Keratinocyte (primary cell): ENCODE measurements at regions not wholly inside any gene's neighbourhood (a gene's known extent, or its start where the extent isn't known, plus 50 kb on each side); places are given as distances from the start of the nearest gene placed in this dataset.

Experiments
- DNase-seq: peaks from one replicate; pipeline ENCODE4 v3.0.0-alpha.2; 2011; ENCODE audit warnings: low read depth, missing footprints, low spot score
- FAIRE-seq: peaks from 2 replicates; lab custom pipeline; 2011; peaks lifted over from hg19 to GRCh38; lab: Jason Lieb, UNC
- H2AFZ ChIP-seq: 2 replicates; pipeline ENCODE4 v1.6.0; 2012; ENCODE audit warnings: low read length, control low read depth, inconsistent platforms; ENCODE audit not compliant: control insufficient read depth
- H3K27ac ChIP-seq: 2 replicates; pipeline ENCODE4 v1.5.1; 2011; ENCODE audit warnings: low read length; ENCODE audit not compliant: control insufficient read depth, insufficient read depth
- H3K27me3 ChIP-seq: 3 replicates; pipeline ENCODE4 v1.6.0; 2011; ENCODE audit warnings: low read length; ENCODE audit not compliant: control insufficient read depth, insufficient read depth; ENCODE audit errors: extremely low read depth
- H3K36me3 ChIP-seq, 2 experiments: 2 replicates in 1 of 2; 3 replicates in 1 of 2; pipeline ENCODE4 v1.5.1; 2011; ENCODE audit warnings: low read length in 2 of 2, mild to moderate bottlenecking in 1 of 2; ENCODE audit not compliant: control insufficient read depth in 2 of 2, insufficient read depth in 2 of 2; ENCODE audit errors: extremely low read depth in 1 of 2
- H3K4me1 ChIP-seq: 3 replicates; pipeline ENCODE4 v1.5.1; 2011; ENCODE audit warnings: low read length; ENCODE audit not compliant: control insufficient read depth, insufficient read depth; ENCODE audit errors: extremely low read depth
- H3K4me2 ChIP-seq: 3 replicates; pipeline ENCODE4 v1.6.0; 2011; ENCODE audit warnings: low read depth, low read length; ENCODE audit not compliant: control insufficient read depth, insufficient read depth; ENCODE audit errors: extremely low read depth
- H3K4me3 ChIP-seq, 3 experiments: fragments of 200-600 bp in 1 of 3; sonication (generic) in 1 of 3; 2 replicates in 2 of 3; 3 replicates in 1 of 3; pipeline ENCODE4 v1.5.1; 2011 to 2016; ENCODE audit warnings: low read length in 3 of 3, mild to moderate bottlenecking in 3 of 3, control low read depth in 2 of 3, inconsistent platforms in 1 of 3, low read depth in 1 of 3, mixed read lengths in 1 of 3, mixed run types in 1 of 3, moderate library complexity in 1 of 3; ENCODE audit not compliant: control insufficient read depth in 2 of 3, insufficient read depth in 2 of 3; ENCODE audit errors: extremely low read depth in 1 of 3
- H3K79me2 ChIP-seq: 2 replicates; pipeline ENCODE4 v1.6.0; 2012; ENCODE audit warnings: low read length; ENCODE audit not compliant: control insufficient read depth, insufficient read depth
- H3K9ac ChIP-seq: 3 replicates; pipeline ENCODE4 v1.6.0; 2011; ENCODE audit warnings: low read length; ENCODE audit not compliant: control insufficient read depth, insufficient read depth; ENCODE audit errors: extremely low read depth
- H3K9me1 ChIP-seq: 3 replicates; pipeline ENCODE4 v1.6.0; 2011; ENCODE audit warnings: low read length; ENCODE audit not compliant: control insufficient read depth, insufficient read depth; ENCODE audit errors: extremely low read depth
- H3K9me3 ChIP-seq: 2 replicates; pipeline ENCODE4 v1.5.1; 2012; ENCODE audit warnings: low read depth, low read length; ENCODE audit not compliant: control insufficient read depth
- H4K20me1 ChIP-seq: 3 replicates; pipeline ENCODE4 v1.6.0; 2011; ENCODE audit warnings: low read length; ENCODE audit not compliant: control insufficient read depth, insufficient read depth; ENCODE audit errors: extremely low read depth
- CTCF ChIP-seq, 3 experiments: IDR thresholded peaks in 1 of 3; conservative IDR thresholded peaks in 1 of 3; optimal IDR thresholded peaks in 1 of 3; 2 replicates in 2 of 3; 3 replicates in 1 of 3; pipeline versions ENCODE3 to v1.5.1; 2011; ENCODE audit warnings: low read length in 3 of 3, mild to moderate bottlenecking in 3 of 3, moderate library complexity in 2 of 3, control low read depth in 1 of 3, inconsistent platforms in 1 of 3; ENCODE audit not compliant: insufficient read depth in 2 of 3; ENCODE audit errors: extremely low read depth in 1 of 3
- EZH2 ChIP-seq: IDR thresholded peaks from one replicate; pipeline ENCODE4 v1.6.1; 2012; ENCODE audit warnings: inconsistent platforms, mild to moderate bottlenecking, low read length, moderate library complexity
- dilution Hi-C: fragments of 300-500 bp; cut with MboI; formaldehyde crosslinking; loops from one replicate; pipeline ENCODE4 v1.7.0; 2020; ENCODE audit warnings: low sequenced_read_pairs; ENCODE audit not compliant: extremely low pct_ligation_motif_present

GRCh38 chr7:67773081-67773480 is 776.4 kb downstream of the TYW1 start:
- TF ChIP-seq EZH2 (no peak), CTCF (optimal IDR thresholded peaks at IDR 0.05 in 1 of 3, IDR thresholded peaks at IDR 0.05 in 1 of 3, conservative IDR thresholded peaks at IDR 0.05 in 1 of 3; ENCODE audit: extremely low read depth in 1 of 3, insufficient read depth in 2 of 3, low read length in 3 of 3) (no peak)
- FAIRE-seq: no peak
- dilution Hi-C loops: no loop called here

GRCh38 chr7:67777119-67777518 is 780.5 kb downstream of the TYW1 start:
- peak; percentile 26 for FAIRE-seq
- H4K20me1 ChIP-seq: no peaks in the 10 kb centered on the region
- H3K9ac ChIP-seq: no peak overlapping the region
- peaks cover 9% of the 10 kb centered on the region for H3K4me1 ChIP-seq
- no peaks in the 10 kb centered on the region for H3K79me2 ChIP-seq
- peak overlapping the region in 1 of 3 experiments; percentile 19 for H3K4me3 ChIP-seq
- H2AFZ ChIP-seq: peak overlapping the region; percentile 78
- no peak overlapping the region for H3K27ac ChIP-seq
- H3K27me3 ChIP-seq: no peaks in the 10 kb centered on the region
- H3K9me1 ChIP-seq: no peaks in the 10 kb centered on the region
- no peaks in the 10 kb centered on the region for H3K9me3 ChIP-seq
- TF ChIP-seq CTCF (optimal IDR thresholded peaks at IDR 0.05 in 1 of 3, IDR thresholded peaks at IDR 0.05 in 1 of 3, conservative IDR thresholded peaks at IDR 0.05 in 1 of 3; ENCODE audit: extremely low read depth in 1 of 3, insufficient read depth in 2 of 3, low read length in 3 of 3) (no peak), EZH2 (no peak)
- dilution Hi-C loops: no loop called here
- no peak for DNase-seq
- no peaks in the 10 kb centered on the region for H3K36me3 ChIP-seq
- H3K4me2 ChIP-seq: peak overlapping the region; percentile 31

More at GRCh38 chr7:67773081-67773480, 776.4 kb downstream of the TYW1 start:
- peaks cover 3% of the 10 kb centered on the region for H3K9me3 ChIP-seq
- DNase-seq: no peak
- peaks cover 9% of the 10 kb centered on the region for H3K4me1 ChIP-seq
- no peak overlapping the region for H3K4me3 ChIP-seq
- H3K4me2 ChIP-seq: no peak overlapping the region
- no peaks in the 10 kb centered on the region for H4K20me1 ChIP-seq
- no peak overlapping the region for H3K9ac ChIP-seq
- no peak overlapping the region for H2AFZ ChIP-seq
- no peaks in the 10 kb centered on the region for H3K79me2 ChIP-seq
- H3K36me3 ChIP-seq: no peaks in the 10 kb centered on the region
- H3K27me3 ChIP-seq: no peaks in the 10 kb centered on the region
- no peak overlapping the region for H3K27ac ChIP-seq
- no peaks in the 10 kb centered on the region for H3K9me1 ChIP-seq
